SU-DHL-6 (cell line): ENCODE measurements at regions not wholly inside any gene's neighbourhood (a gene's known extent, or its start where the extent isn't known, plus 50 kb on each side); places are given as distances from the start of the nearest gene placed in this dataset.
"Not testable (repeated sequence)": the region's sequence is repeated elsewhere in the genome, so short reads cannot be mapped to it uniquely, and the experiment has no call there.

Experiments
- H2AFZ ChIP-seq: fragments of 200-600 bp; sonication (generic); 2 replicates; pipeline ENCODE4 v1.6.1; 2014; ENCODE audit warnings: low read depth, mild to moderate bottlenecking, moderate library complexity, mixed read lengths, antibody characterized with exemption, low read length; ENCODE audit not compliant: severe bottlenecking
- H3F3A ChIP-seq: fragments of 200-600 bp; shearing (Covaris generic); 2 replicates; pipeline ENCODE4 v1.6.0; 2016; ENCODE audit warnings: antibody characterized with exemption, mild to moderate bottlenecking; ENCODE audit not compliant: insufficient read depth
- H3K27ac ChIP-seq: fragments of 200-600 bp; sonication (generic); 2 replicates; pipeline ENCODE4 v1.5.1; 2016; ENCODE audit warnings: low read depth, mild to moderate bottlenecking, low read length, moderate library complexity, mixed read lengths
- H3K27me3 ChIP-seq: fragments of 200-600 bp; sonication (generic), shearing (Covaris generic); 2 replicates; pipeline ENCODE4 v1.6.0; 2014; ENCODE audit warnings: mild to moderate bottlenecking, low read length
- H3K36me3 ChIP-seq: fragments of 200-600 bp; sonication (generic); 2 replicates; pipeline ENCODE4 v1.6.1; 2014; ENCODE audit warnings: mild to moderate bottlenecking, low read length, mixed read lengths
- H3K4me2 ChIP-seq: fragments of 300-600, 200-600 bp; shearing (Covaris generic), sonication (generic); 2 replicates; pipeline ENCODE4 v1.6.0; 2014; ENCODE audit warnings: low read length, low read depth, mild to moderate bottlenecking; ENCODE audit not compliant: poor library complexity, severe bottlenecking
- H3K4me3 ChIP-seq: fragments of 200-600 bp; sonication (generic); 2 replicates; pipeline ENCODE4 v1.5.1; 2014; ENCODE audit warnings: antibody characterized with exemption, low read length, mild to moderate bottlenecking, mixed read lengths; ENCODE audit not compliant: insufficient read depth, poor library complexity, severe bottlenecking
- H3K79me2 ChIP-seq: fragments of 200-600 bp; sonication (generic); 2 replicates; pipeline ENCODE4 v1.6.1; 2014; ENCODE audit warnings: mild to moderate bottlenecking, low read length, moderate library complexity; ENCODE audit not compliant: insufficient read depth
- H3K9ac ChIP-seq: fragments of 200-600 bp; sonication (generic); 2 replicates; pipeline ENCODE4 v1.7.0; 2014; ENCODE audit warnings: mild to moderate bottlenecking, low read length
- H3K9me2 ChIP-seq: fragments of 200-600 bp; sonication (generic); replicated peaks from 2 replicates; pipeline ENCODE4 v1.6.1; 2014; ENCODE audit warnings: low read length; ENCODE audit not compliant: insufficient read depth
- H3K9me3 ChIP-seq: fragments of 200-600 bp; sonication (generic); 2 replicates; pipeline ENCODE4 v1.6.1; 2014; ENCODE audit warnings: low read length, mixed read lengths; ENCODE audit not compliant: insufficient read depth
- H4K20me1 ChIP-seq: fragments of 200-600 bp; sonication (generic); 2 replicates; pipeline ENCODE4 v1.6.1; 2014; ENCODE audit warnings: low read depth, mild to moderate bottlenecking, antibody characterized with exemption, low read length, moderate library complexity, mixed read lengths
- EZH2phosphoT487 ChIP-seq: fragments of 200-600 bp; sonication (generic), shearing (Covaris generic); conservative IDR thresholded peaks from 2 replicates; pipeline ENCODE4 v1.6.1; 2018; ENCODE audit warnings: mild to moderate bottlenecking, antibody characterized with exemption, low read length, moderate library complexity, mixed read lengths
- TF ChIP-seq, protein P1 (sequence below): fragments of 200-600 bp; sonication (generic); IDR thresholded peaks from one replicate; pipeline ENCODE4 v1.5.1; 2017; ENCODE audit warnings: antibody characterized with exemption, mild to moderate bottlenecking, low read length, moderate library complexity; ENCODE audit not compliant: insufficient read depth, poor library complexity, severe bottlenecking

DNA sequence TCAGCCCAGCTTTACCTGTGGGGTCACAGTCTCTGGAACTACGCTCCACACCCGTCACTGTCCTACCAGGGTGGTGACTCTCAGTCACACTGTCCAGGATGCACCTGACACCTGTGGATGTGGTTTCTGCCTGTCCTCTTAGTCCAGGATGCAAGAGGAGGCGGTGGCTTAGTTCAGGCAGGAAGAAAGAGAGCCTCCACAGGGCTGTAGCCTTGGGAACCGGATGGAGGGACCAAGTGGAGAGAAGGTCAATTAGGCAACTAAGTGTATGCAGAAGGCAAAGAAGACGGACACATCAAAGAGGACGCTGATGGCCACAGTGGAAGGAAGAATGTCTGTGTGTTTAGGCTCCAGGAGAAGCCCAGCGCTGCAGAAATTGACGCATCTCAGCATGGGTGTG lies 153.9 kb upstream of the IRF2BP2 start:
- Histone ChIP-seq H3K9ac (no peak overlapping the region), H4K20me1 (no peaks in the 10 kb centered on the region), H3K79me2 (no peaks in the 10 kb centered on the region), H3K36me3 (no peaks in the 10 kb centered on the region), H3K4me2 (no peak overlapping the region), H3K27ac (no peak overlapping the region), H3K9me3 (no peaks in the 10 kb centered on the region), H3K27me3 (no peaks in the 10 kb centered on the region), H3F3A (no peaks in the 10 kb centered on the region), H3K4me3 (no peak overlapping the region), H3K9me2 (no peaks in the 10 kb centered on the region), H2AFZ (no peak overlapping the region)
- TF ChIP-seq, protein P1, sequence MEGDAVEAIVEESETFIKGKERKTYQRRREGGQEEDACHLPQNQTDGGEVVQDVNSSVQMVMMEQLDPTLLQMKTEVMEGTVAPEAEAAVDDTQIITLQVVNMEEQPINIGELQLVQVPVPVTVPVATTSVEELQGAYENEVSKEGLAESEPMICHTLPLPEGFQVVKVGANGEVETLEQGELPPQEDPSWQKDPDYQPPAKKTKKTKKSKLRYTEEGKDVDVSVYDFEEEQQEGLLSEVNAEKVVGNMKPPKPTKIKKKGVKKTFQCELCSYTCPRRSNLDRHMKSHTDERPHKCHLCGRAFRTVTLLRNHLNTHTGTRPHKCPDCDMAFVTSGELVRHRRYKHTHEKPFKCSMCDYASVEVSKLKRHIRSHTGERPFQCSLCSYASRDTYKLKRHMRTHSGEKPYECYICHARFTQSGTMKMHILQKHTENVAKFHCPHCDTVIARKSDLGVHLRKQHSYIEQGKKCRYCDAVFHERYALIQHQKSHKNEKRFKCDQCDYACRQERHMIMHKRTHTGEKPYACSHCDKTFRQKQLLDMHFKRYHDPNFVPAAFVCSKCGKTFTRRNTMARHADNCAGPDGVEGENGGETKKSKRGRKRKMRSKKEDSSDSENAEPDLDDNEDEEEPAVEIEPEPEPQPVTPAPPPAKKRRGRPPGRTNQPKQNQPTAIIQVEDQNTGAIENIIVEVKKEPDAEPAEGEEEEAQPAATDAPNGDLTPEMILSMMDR: no peak
- TF ChIP-seq EZH2phosphoT487: no peak

DNA sequence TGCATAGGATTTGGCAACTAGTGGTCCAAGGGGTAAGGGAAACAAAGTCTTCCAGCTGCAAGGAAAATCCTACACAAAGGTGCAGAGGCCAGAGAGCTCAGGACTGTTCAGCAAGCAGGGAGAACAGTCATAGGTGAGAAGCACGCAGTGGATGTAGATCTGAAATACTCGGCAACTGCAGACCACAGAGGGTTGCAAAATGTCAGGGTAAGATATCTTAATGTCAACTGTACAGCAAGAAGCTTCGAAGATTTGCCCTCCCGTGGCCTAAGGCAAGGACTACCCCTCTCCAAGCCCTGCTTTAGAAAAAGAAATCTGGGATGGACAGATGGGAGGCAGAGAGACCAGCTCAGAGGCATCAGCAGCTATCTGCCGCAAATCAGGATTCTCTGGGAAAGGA lies 153.4 kb upstream of the IRF2BP2 start:
- Histone ChIP-seq H3K27me3 (no peaks in the 10 kb centered on the region), H3K9me2 (no peaks in the 10 kb centered on the region)

DNA sequence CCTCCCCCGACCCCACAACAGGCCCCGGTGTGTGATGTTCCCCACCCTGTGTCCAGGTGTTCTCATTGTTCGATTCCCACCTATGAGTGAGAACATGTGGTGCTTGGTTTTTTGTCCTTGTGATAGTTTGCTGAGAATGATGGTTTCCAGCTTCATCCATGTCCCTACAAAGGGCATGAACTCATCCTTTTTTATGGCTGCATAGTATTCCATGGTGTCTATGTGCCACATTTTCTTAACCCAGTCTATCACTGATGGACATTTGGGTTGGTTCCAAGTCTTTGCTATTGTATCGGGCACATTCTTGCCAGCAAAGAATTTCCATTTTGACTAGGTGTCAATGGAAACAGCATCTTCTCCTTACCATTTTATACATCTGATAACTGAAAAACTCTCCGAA lies 152.1 kb upstream of the IRF2BP2 start:
- H4K20me1 ChIP-seq, H3K9me2 ChIP-seq, H3K79me2 ChIP-seq, H3K9ac ChIP-seq, H3K4me2 ChIP-seq, H3K36me3 ChIP-seq, H3K9me3 ChIP-seq, H2AFZ ChIP-seq, H3F3A ChIP-seq, H3K27me3 ChIP-seq, H3K4me3 ChIP-seq, H3K27ac ChIP-seq: not testable (repeated sequence)

More for the DNA sequence above, 153.4 kb upstream of the IRF2BP2 start:
- no peak overlapping the region for H3K9ac ChIP-seq
- no peaks in the 10 kb centered on the region for H3K79me2 ChIP-seq
- no peaks in the 10 kb centered on the region for H3F3A ChIP-seq
- no peak overlapping the region for H2AFZ ChIP-seq
- H4K20me1 ChIP-seq: no peaks in the 10 kb centered on the region
- H3K9me3 ChIP-seq: no peaks in the 10 kb centered on the region
- no peak overlapping the region for H3K4me2 ChIP-seq
- no peaks in the 10 kb centered on the region for H3K36me3 ChIP-seq
- no peak overlapping the region for H3K27ac ChIP-seq
- TF ChIP-seq EZH2phosphoT487: no peak
- TF ChIP-seq, protein P1: no peak
- no peak overlapping the region for H3K4me3 ChIP-seq

DNA sequence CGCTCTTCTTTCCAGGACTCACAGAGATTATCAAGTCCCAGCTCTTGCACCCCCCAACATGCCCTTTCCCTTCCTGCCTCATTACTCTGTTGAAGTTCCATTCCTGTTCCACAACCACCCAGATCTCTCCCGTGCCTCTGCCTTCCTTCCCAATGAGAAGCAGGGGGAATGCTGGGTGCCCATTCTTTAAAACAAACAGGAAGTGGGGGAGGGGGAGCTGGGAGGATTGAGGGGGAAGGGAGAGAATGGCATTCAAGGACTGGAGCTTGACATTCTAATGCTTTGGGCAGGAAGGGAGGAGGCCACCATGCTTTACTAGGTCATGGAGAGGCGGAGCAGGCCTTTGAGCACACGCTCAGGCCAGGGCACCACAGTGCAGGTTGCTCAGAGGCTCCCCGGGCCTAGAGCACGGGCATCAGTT lies 150.3 kb upstream of the IRF2BP2 start:
- Histone ChIP-seq H3K9ac (no peak overlapping the region), H3F3A (no peaks in the 10 kb centered on the region), H3K79me2 (no peaks in the 10 kb centered on the region), H2AFZ (no peak overlapping the region), H3K27ac (no peak overlapping the region), H3K9me2 (no peaks in the 10 kb centered on the region), H3K4me3 (no peak overlapping the region), H3K36me3 (no peaks in the 10 kb centered on the region), H3K27me3 (no peaks in the 10 kb centered on the region), H3K4me2 (no peak overlapping the region), H4K20me1 (no peaks in the 10 kb centered on the region), H3K9me3 (no peaks in the 10 kb centered on the region)
- no peak for TF ChIP-seq EZH2phosphoT487
- TF ChIP-seq, protein P1: no peak
